Hepatocyte (in vitro differentiated cells): ENCODE measurements at regions not wholly inside any gene's neighbourhood (a gene's known extent, or its start where the extent isn't known, plus 50 kb on each side); places are given as distances from the start of the nearest gene placed in this dataset.

Experiments
- DNase-seq: peaks from one replicate; pipeline ENCODE4 v3.0.0-alpha.2; 2016; ENCODE audit warnings: low spot score
- H2AFZ ChIP-seq: fragments of 200-600 bp; sonication (generic); 2 replicates; pipeline ENCODE4 v1.6.0; 2016; ENCODE audit warnings: antibody characterized with exemption, mild to moderate bottlenecking
- H3K27ac ChIP-seq: fragments of 200-600 bp; sonication (generic); 2 replicates; pipeline ENCODE4 v1.5.1; 2016; ENCODE audit warnings: mild to moderate bottlenecking
- H3K27me3 ChIP-seq: fragments of 200-600 bp; sonication (generic); 2 replicates; pipeline ENCODE4 v1.6.1; 2016
- H3K36me3 ChIP-seq: fragments of 200-600 bp; sonication (generic); replicated peaks from 2 replicates; pipeline ENCODE4 v1.5.1; 2016; ENCODE audit warnings: low read depth; ENCODE audit not compliant: insufficient read depth
- H3K4me1 ChIP-seq: fragments of 200-600 bp; sonication (generic); 2 replicates; pipeline ENCODE4 v1.5.1; 2016; ENCODE audit warnings: mild to moderate bottlenecking, moderate library complexity; ENCODE audit not compliant: insufficient read depth
- H3K4me2 ChIP-seq: fragments of 200-600 bp; sonication (generic); 2 replicates; pipeline ENCODE4 v1.6.0; 2016
- H3K4me3 ChIP-seq: fragments of 200-600 bp; sonication (generic); 2 replicates; pipeline ENCODE4 v1.5.1; 2016; ENCODE audit warnings: mild to moderate bottlenecking
- H3K79me2 ChIP-seq: fragments of 200-600 bp; sonication (generic); 2 replicates; pipeline ENCODE4 v1.6.0; 2017; ENCODE audit warnings: mild to moderate bottlenecking
- H3K9me2 ChIP-seq: fragments of 200-600 bp; sonication (generic); replicated peaks from 2 replicates; pipeline ENCODE4 v1.6.0; 2017; ENCODE audit warnings: mild to moderate bottlenecking; ENCODE audit not compliant: insufficient read depth
- H3K9me3 ChIP-seq: fragments of 200-600 bp; sonication (generic); 2 replicates; pipeline ENCODE4 v1.5.1; 2016; ENCODE audit warnings: low read depth, mild to moderate bottlenecking
- H4K20me1 ChIP-seq: fragments of 200-600 bp; sonication (generic); 2 replicates; pipeline ENCODE4 v1.6.0; 2016; ENCODE audit warnings: mild to moderate bottlenecking; ENCODE audit not compliant: insufficient read depth, poor library complexity, severe bottlenecking
- EZH2 ChIP-seq: fragments of 200-600 bp; sonication (generic); IDR thresholded peaks from 2 replicates; pipeline ENCODE4 v1.6.1; 2016; ENCODE audit warnings: antibody characterized with exemption, mild to moderate bottlenecking, borderline replicate concordance
- EZH2phosphoT487 ChIP-seq: fragments of 200-600 bp; sonication (generic); IDR thresholded peaks from one replicate; pipeline ENCODE4 v1.6.1; 2018; ENCODE audit warnings: antibody characterized with exemption, mild to moderate bottlenecking, low read depth, moderate library complexity; ENCODE audit not compliant: unreplicated experiment, severe bottlenecking
- WGBS: methylation state at CpG from one replicate; pipeline ENCODE4 v1.1.6; 2016; ENCODE audit warnings: low lambda C conversion rate; ENCODE audit errors: missing lambda C conversion rate; 5-methylcytosine and 5-hydroxymethylcytosine counted together
- TF ChIP-seq, protein P1 (sequence below): fragments of 200-600 bp; sonication (generic); IDR thresholded peaks from 2 replicates; pipeline ENCODE4 v1.5.1; 2016; ENCODE audit warnings: antibody characterized with exemption, mild to moderate bottlenecking; ENCODE audit not compliant: poor library complexity

DNA sequence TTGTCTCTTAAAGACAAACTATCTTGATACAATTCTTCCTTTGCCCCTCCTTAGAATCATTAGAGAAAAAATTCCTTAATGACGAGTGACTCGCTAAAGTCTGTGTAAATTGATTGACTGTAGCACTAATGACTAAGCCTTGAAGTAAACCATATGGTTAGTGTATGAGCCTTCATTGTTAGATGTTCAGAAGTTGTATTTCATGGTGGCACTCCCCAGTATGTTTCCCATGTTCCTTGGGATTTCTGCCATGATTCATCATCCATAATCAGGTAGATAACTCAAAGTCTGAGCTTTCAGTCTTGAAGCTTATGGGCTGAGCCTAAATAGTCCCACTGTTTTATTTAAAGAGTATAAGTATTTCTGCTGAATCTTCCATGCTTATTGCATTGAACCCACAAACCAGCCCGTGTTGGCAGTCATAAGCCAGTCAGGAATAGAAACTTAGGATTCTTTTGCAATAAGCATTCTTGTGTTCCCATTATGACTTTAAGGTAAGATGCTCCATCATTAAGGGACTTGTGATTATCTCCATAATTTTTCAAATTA lies 371.2 kb upstream of the RARB start:
- no peak for DNase-seq
- Histone ChIP-seq H3K9me3 (no peaks in the 10 kb centered on the region), H3K4me1 (no peaks in the 10 kb centered on the region), H3K27ac (no peak overlapping the region), H3K4me2 (no peak overlapping the region), H3K36me3 (no peaks in the 10 kb centered on the region), H3K79me2 (no peaks in the 10 kb centered on the region), H2AFZ (no peak overlapping the region), H3K9me2 (no peaks in the 10 kb centered on the region), H3K27me3 (no peaks in the 10 kb centered on the region), H4K20me1 (no peaks in the 10 kb centered on the region), H3K4me3 (no peak overlapping the region)
- TF ChIP-seq EZH2 (no peak), EZH2phosphoT487 (no peak)
- TF ChIP-seq, protein P1, sequence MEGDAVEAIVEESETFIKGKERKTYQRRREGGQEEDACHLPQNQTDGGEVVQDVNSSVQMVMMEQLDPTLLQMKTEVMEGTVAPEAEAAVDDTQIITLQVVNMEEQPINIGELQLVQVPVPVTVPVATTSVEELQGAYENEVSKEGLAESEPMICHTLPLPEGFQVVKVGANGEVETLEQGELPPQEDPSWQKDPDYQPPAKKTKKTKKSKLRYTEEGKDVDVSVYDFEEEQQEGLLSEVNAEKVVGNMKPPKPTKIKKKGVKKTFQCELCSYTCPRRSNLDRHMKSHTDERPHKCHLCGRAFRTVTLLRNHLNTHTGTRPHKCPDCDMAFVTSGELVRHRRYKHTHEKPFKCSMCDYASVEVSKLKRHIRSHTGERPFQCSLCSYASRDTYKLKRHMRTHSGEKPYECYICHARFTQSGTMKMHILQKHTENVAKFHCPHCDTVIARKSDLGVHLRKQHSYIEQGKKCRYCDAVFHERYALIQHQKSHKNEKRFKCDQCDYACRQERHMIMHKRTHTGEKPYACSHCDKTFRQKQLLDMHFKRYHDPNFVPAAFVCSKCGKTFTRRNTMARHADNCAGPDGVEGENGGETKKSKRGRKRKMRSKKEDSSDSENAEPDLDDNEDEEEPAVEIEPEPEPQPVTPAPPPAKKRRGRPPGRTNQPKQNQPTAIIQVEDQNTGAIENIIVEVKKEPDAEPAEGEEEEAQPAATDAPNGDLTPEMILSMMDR = no peak
- 94% methylated on average over 3 of the region's 3 CpGs for WGBS

DNA sequence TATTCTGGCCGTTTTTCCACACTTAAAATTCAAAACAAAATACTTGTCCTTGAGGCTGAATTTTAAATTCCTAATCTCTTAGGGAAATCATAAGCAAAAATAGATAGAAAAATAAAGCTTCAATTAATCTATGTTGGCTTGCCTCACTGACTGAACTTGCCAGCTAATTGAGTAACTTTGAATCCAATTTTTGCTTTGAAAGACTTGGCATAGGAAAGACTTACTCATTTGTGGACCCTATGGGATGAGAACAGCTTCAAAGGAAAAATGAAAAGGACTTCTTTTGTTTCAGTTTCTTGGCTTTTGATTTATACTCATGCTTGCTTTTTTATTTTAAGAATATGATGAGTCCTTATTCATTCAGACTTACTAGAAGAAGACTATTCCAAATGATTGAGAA lies 370.7 kb upstream of the RARB start:
- Histone ChIP-seq H4K20me1 (no peaks in the 10 kb centered on the region), H3K27me3 (no peaks in the 10 kb centered on the region), H3K4me1 (no peaks in the 10 kb centered on the region), H3K9me2 (no peaks in the 10 kb centered on the region), H3K4me3 (no peak overlapping the region), H3K27ac (no peak overlapping the region), H3K36me3 (no peaks in the 10 kb centered on the region), H3K4me2 (no peak overlapping the region), H3K9me3 (no peaks in the 10 kb centered on the region), H2AFZ (no peak overlapping the region), H3K79me2 (no peaks in the 10 kb centered on the region)
- DNase-seq = no peak
- TF ChIP-seq, protein P1 = no peak
- TF ChIP-seq EZH2 (no peak), EZH2phosphoT487 (no peak)
- 91% methylated on average over 1 of the region's 1 CpG for WGBS

DNA sequence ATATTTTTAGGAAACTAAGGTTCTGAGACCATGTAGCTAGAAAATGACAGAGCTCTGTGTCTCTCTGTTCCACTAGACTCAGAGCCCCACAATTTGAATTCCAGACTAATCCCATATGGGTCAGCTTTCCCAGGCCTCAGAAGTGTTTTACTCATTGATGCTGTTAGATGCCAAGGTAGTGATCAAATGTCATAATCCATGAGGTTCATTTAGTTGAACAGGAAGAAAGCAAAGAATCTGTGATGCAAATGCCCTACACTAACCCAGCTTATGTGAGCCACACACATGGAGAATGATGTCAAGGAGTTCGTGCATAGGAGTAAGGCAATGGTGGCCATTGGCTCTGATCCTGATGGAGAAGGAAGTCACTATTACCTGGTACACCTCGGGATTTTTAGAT lies 363.4 kb upstream of the RARB start:
- Histone ChIP-seq H2AFZ (no peak overlapping the region), H3K4me2 (no peak overlapping the region), H3K27ac (no peak overlapping the region), H3K9me2 (no peaks in the 10 kb centered on the region), H3K27me3 (no peaks in the 10 kb centered on the region), H3K4me1 (no peaks in the 10 kb centered on the region), H4K20me1 (no peaks in the 10 kb centered on the region), H3K4me3 (no peak overlapping the region), H3K9me3 (no peaks in the 10 kb centered on the region), H3K36me3 (no peaks in the 10 kb centered on the region), H3K79me2 (no peaks in the 10 kb centered on the region)
- WGBS = 88% methylated on average over 2 of the region's 2 CpGs
- no peak for DNase-seq
- no peak for TF ChIP-seq EZH2

DNA sequence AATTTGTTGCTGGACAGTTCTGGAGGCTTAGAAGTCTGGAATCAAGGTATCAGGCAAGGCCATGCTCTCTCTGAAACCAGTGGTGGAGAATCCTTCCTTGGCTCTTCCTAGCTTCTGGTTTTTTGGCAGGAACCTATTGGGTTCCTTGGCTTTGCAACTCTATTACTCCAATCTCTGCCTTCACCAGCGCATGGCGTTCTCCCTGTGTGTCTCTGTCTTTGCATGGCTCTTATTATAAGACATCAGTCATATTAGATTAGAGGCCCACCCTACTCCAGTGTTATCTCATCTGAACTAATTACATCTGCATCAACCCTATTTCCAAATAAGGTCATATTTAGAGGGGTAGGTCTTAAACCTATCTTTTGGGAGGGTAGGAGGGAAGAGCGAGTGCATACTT lies 358.1 kb upstream of the RARB start:
- no peak for TF ChIP-seq EZH2phosphoT487
- no peak for TF ChIP-seq EZH2
- TF ChIP-seq, protein P1 = no peak
- Histone ChIP-seq H3K27me3 (no peaks in the 10 kb centered on the region), H4K20me1 (no peaks in the 10 kb centered on the region), H2AFZ (no peak overlapping the region), H3K4me3 (no peak overlapping the region), H3K4me1 (peaks cover 9% of the 10 kb centered on the region), H3K9me2 (no peaks in the 10 kb centered on the region), H3K4me2 (no peak overlapping the region), H3K9me3 (no peaks in the 10 kb centered on the region), H3K27ac (no peak overlapping the region), H3K79me2 (no peaks in the 10 kb centered on the region), H3K36me3 (no peaks in the 10 kb centered on the region)
- WGBS = 90% methylated on average over 3 of the region's 3 CpGs
- DNase-seq = no peak
